GM18511 (cell line): ENCODE measurements at regions not wholly inside any gene's neighbourhood (a gene's known extent, or its start where the extent isn't known, plus 50 kb on each side); places are given as distances from the start of the nearest gene placed in this dataset.
"Not testable (repeated sequence)": the region's sequence is repeated elsewhere in the genome, so short reads cannot be mapped to it uniquely, and the experiment has no call there.

Experiments
- ATAC-seq: cut with Tn5 transposase; IDR thresholded peaks from one replicate; pipeline ENCODE4 v1.9.1; 2021; ENCODE audit warnings: mild to moderate bottlenecking, moderate library complexity; ENCODE audit not compliant: unreplicated experiment

DNA sequence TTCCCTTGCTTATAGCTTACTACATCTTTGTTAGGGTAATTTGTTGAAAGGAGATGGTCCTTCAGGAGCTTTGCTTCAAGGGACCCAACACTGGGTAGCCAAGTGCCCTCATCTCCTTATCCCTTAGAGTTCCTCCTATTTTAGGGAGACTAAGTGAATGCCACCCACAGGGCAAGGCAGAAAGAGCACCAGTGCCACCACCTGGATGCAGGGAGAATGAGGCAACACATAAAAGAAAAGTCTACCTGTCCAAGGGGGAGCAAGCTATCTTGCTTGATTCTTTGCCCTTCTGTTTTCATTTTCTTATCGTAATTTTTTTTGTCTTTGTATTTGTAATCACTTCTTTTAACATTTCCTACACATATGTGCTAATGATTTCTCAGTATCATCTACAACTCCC lies 205.5 kb downstream of the NPR3 start:
- ATAC-seq = no peak

GRCh38 chr5:32928761-32929160 lies 217.6 kb downstream of the NPR3 start:
- ATAC-seq = no peak

DNA sequence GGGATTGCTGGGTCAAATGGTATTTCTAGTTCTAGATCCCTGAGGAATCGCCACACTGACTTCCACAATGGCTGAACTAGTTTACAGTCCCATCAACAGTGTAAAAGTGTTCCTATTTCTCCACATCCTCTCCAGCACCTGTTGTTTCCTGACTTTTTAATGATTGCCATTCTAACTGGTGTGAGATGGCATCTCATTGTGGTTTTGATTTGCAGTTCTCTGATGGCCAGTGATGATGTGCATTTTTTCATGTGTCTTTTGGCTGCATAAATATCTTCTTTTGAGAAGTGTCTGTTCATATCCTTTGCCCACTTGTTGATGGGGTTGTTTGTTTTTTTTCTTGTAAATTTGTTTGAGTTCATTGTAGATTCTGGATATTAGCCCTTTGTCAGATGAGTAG lies 220.3 kb downstream of the NPR3 start:
- ATAC-seq = not testable (repeated sequence)

DNA sequence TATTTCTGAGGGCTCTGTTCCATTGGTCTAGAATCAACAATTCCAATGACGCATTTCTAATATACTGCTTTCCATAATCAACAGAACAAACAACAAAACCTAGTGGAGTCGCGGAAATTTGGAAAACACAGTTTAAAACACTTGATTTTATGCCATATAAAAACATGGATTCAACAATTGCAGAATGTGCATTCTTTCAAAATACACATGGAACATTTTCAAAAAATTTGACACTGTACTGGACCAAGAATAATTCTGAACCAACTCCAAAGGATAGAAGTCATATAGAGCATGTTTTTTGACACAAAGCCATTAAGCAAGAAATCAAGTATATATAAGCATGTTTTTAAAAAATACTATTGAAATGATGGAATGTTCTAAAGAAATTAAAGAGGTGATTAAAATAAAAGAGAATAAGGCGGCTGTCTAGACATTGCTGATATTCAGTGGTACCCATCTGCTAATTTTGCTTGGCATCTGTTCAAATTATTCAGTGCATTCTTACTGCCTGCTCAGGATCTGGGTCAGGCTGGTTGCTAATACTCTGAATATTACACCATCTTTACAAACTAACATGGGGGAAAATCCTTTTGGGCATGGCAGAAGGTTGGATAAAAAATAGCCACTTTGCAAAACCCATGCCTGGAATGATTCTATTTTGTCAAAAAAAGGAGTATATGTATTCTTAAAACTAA lies 221.3 kb downstream of the NPR3 start:
- ATAC-seq = no peak

DNA sequence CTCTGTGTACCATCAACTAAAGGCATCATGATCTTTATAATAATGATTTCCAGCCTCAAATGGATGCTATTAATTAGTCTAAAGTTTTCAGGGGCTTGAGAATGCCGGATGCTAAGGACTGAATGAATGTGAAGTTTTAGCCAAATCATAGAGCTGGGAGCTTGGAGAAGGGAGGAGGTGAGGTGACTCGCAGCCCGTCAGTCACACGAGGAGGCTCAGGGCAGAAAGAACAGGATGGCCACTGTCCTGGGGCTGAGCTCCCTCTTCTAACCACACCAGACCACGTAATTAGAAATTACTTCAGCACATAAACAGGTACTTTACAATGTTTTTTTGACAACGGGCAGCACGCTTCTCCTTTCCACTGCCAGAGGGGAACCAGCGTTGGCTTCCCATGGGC lies 222.6 kb downstream of the NPR3 start:
- no peak for ATAC-seq

DNA sequence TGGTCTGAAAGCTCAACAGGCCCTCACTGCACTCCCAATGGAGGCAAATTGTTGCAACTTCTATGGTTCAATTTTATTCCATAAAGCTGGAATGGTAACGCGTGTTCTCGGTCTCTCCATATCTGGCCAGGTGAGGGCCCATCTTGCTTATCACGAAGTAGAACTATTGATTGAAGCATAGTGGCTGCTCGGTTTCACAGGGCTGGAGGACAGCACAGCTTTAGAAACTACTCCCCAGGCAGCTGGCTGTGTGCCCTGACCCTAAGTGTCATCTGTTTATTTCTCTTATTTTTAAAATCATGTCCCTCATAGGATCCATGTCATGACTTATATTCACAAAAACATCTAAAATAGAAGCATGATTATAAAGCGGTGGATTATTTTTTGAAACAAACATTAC lies 223.4 kb downstream of the NPR3 start:
- ATAC-seq = no peak

GRCh38 chr5:32935283-32935682 lies 224.2 kb downstream of the NPR3 start:
- ATAC-seq = no peak

- no peak for ATAC-seq
Observed at GRCh38 chr5:32936329-32936728, 225.2 kb downstream of the NPR3 start.

GRCh38 chr5:32942225-32942989 lies 231.3 kb downstream of the NPR3 start:
- peak; percentile 86 for ATAC-seq

- ATAC-seq = no peak
Observed at GRCh38 chr5:32949286-32949970, 238.3 kb downstream of the NPR3 start.

- ATAC-seq = no peak
Observed at GRCh38 chr5:32951003-32951402, 239.9 kb downstream of the NPR3 start.

DNA sequence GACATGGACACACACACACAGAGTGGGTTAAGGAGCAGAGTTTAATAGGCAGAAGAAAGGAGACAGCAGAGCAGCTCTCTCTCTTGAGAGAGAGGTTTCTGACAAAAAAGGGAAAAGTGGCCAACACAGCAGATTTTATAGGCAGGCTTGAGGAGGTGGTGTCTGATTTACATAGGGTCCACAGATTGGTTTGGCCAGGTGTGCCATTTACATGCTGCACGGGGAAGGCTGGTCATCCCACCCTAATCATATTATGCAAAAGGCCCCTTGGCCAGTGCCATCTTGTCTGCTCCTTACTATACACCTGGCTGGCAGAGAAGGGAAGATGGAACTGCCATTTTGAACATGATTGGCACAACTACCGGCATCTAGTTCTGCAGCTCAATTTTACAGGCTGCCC lies 240.8 kb downstream of the NPR3 start:
- no peak for ATAC-seq

DNA sequence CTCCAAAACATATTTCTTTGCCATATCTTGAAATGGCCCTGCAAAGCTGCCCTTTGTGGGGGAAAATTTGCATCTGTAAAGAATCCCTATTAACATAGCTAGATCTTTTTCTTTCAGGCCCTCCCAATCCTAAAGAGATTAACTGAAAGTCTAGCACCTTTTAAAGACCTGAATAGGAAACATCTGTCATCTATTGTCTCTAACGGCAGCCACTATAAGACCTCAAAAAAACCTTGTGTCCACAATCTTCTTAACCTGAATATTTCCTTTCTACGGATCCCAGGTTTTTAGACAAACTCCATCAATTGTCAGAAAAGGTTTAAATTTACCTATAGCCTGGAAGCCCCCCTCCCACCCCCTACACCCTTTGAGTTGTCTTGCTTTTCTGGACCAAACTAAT lies 241.3 kb downstream of the NPR3 start:
- not testable (repeated sequence) for ATAC-seq

- no peak for ATAC-seq
Observed at GRCh38 chr5:32953694-32954093, 242.6 kb downstream of the NPR3 start.

DNA sequence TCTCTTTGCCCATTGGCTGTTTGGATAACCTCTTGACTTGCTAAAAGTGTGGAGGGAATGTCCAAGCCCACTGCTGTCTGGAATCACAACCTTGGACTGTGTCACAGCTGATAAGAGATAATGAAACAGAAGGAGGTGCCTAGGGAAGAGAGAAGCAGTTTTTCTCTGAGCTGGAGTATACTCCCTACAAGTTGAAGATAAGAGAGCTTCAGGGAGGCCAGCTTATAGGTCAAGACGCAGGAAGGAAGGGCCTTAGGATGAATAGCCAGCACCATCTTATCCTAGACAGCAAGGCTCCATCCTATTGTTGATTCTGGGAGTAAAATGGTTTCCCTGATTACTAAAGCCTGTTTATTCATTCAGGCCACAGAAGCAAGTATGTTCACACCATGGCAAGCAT lies 244.7 kb downstream of the NPR3 start:
- no peak for ATAC-seq

DNA sequence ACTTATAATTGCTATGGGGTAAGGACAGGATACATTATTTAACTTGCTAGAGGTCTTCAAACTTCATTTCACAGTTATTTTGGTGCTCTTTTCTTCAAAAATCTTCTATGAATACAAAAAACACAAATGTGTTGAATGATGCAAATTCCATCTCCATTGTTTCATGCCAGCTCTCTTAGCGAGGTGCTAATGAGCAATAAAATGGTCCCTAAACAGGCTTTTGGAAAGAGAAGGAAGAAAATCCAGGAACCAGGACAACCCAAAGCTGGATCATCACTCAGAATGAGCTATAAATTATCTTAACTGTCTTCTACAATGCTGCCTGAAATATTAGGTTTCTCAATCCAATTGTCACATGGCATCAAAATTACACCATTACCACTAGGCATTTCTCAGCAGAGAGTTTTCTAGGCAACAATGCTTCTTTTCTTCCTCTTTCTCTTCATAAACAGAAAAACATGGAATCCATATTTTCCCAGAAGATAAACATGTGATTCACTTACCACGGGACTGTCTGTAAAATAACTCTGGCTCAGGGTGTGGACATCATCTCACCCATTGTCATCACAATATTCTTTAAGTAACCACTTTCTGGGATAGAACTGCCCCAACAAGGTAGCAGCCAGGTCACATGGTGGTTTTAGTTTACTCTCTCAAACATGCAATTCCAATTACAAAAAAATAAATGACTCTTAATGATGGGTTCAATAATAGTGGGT lies 249.4 kb downstream of the NPR3 start:
- no peak for ATAC-seq

DNA sequence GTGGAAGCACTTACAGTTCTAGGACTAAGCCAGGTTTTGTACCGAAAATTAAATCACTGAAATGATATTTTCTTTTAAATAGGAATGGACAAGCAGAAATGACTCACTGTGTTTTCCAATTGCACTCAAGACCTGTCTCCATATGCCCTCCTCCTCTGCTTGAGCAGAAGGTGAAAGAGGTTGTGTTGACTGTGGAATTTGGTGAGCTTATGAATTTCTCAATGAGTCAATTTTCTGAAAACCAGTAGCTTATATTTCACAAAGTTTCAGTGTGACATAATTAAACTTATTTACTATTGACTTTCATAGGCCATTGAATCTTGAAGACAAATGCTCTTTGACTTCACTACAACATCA lies 249.9 kb downstream of the NPR3 start:
- no peak for ATAC-seq

GRCh38 chr5:32964261-32964660 lies 253.1 kb downstream of the NPR3 start:
- ATAC-seq = no peak

GRCh38 chr5:32973646-32974045 lies 262.5 kb downstream of the NPR3 start:
- ATAC-seq = no peak

DNA sequence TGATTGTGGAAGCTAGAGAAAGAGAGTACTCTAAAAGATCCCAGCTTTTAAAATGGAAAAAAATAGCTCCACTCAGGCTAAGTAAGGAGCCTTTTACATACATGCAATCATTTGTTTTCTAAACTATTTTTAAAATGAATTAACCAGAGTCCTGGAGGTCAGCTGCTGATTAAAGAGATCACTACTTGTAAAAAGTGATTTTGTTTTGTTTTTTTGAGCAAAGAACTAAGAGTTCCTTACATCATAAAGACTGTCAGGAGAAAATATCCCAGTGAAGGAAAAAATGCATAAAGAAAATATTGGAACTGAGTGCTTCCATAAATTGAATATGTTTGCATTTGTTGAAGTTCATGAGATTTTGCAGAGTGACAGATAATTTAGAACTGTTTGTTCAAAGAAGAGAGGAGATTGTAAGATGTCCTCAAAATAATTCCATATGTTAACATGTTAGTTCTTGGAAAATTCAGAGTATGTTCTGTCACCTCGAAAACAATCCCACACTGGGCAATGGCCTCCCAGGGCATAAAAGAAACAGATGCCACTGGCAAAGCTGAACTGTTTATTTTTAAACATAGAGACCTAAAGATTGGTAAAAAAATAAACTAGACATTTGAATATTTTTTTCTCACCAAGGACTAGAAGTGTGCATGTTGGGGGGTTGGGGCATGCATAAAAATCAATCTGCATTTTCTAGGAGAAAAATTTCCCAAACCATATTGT lies 264.7 kb downstream of the NPR3 start:
- no peak for ATAC-seq

DNA sequence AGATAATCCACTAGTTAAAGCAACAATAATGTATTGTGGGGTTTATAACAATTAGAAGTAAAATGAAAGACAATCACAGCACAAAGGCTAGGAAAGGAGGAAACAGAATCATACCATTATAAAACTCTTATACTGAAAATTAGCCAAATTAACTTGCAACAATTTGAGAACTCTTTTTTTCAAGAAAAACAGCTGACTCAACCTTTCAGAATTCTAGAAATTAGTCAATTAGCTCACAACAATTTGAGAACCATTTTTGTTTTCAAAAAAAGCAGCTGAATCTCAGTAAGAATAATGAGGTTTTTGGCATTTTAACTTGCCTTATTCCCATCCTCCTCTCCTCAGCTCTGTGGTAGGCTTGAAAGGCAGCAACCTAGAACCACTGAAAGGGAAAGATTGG lies 269.9 kb downstream of the NPR3 start:
- no peak for ATAC-seq
